Lower leg skin (tissue), 4 donors: ENCODE measurements at regions not wholly inside any gene's neighbourhood (a gene's known extent, or its start where the extent isn't known, plus 50 kb on each side); places are given as distances from the start of the nearest gene placed in this dataset.

Experiments
- DNase-seq, 2 donors: peaks; one replicate each; pipeline ENCODE4 v3.0.0-alpha.2; 2019; ENCODE audit warnings: low spot score in 2 of 2
- H3K4me3 ChIP-seq: fragments of 200-600 bp; sonication (generic); 2 replicates; pipeline ENCODE4 v1.5.1; 2017; ENCODE audit warnings: mild to moderate bottlenecking, low read depth; ENCODE audit not compliant: poor library complexity, severe bottlenecking
- CTCF ChIP-seq, 3 donors: fragments of 450-650 bp; IDR thresholded peaks; one replicate each; pipeline ENCODE4 v1.5.1; 2016; ENCODE audit warnings: antibody characterized with exemption in 3 of 3, mild to moderate bottlenecking in 3 of 3, moderate library complexity in 2 of 3
- POLR2A ChIP-seq, 2 donors: fragments of 450-650 bp; IDR thresholded peaks; one replicate each; pipeline ENCODE4 v1.6.1; 2016 to 2017; ENCODE audit warnings: antibody characterized with exemption in 2 of 2, mild to moderate bottlenecking in 1 of 2, moderate library complexity in 1 of 2
- WGBS, 2 donors: methylation state at CpG; one replicate each; pipeline ENCODE4 v1.1.5; 2018; 5-methylcytosine and 5-hydroxymethylcytosine counted together
- intact Hi-C: fragments of 100-400 bp; cut with DNase I; formaldehyde crosslinking; loops from one replicate; pipeline ENCODE4 v1.15.0; 2023; ENCODE audit warnings: low total_unique reads

GRCh38 chr3:87041191-87041590, 50.2 kb upstream of the VGLL3 start:
- intact Hi-C loops: no loop called here
- 52 to 74% methylated on average over 3 of the region's 3 CpGs for WGBS, 2 donors

More at GRCh38 chr3:87041191-87041590, 50.2 kb upstream of the VGLL3 start:
- TF ChIP-seq CTCF (IDR thresholded peaks at IDR 0.05) (no peak), POLR2A (IDR thresholded peaks at IDR 0.05) (no peak)
- no peak overlapping the region for H3K4me3 ChIP-seq
- DNase-seq: no peak
